C4-2B (cell line): ENCODE measurements at regions not wholly inside any gene's neighbourhood (a gene's known extent, or its start where the extent isn't known, plus 50 kb on each side); places are given as distances from the start of the nearest gene placed in this dataset.

Experiments used
- ZFX ChIP-seq: fragments of 450-650 bp; IDR thresholded peaks from 2 replicates; pipeline ENCODE4 v1.6.1; 2017
- TF ChIP-seq, protein P1 (sequence below): fragments of 450-650 bp; conservative IDR thresholded peaks from 2 replicates; pipeline ENCODE4 v1.5.1; 2017; ENCODE audit warnings: mild to moderate bottlenecking

GRCh38 chr1:208467151-208467780, 223.1 kb upstream of the PLXNA2 start:
- TF ChIP-seq, protein P1, sequence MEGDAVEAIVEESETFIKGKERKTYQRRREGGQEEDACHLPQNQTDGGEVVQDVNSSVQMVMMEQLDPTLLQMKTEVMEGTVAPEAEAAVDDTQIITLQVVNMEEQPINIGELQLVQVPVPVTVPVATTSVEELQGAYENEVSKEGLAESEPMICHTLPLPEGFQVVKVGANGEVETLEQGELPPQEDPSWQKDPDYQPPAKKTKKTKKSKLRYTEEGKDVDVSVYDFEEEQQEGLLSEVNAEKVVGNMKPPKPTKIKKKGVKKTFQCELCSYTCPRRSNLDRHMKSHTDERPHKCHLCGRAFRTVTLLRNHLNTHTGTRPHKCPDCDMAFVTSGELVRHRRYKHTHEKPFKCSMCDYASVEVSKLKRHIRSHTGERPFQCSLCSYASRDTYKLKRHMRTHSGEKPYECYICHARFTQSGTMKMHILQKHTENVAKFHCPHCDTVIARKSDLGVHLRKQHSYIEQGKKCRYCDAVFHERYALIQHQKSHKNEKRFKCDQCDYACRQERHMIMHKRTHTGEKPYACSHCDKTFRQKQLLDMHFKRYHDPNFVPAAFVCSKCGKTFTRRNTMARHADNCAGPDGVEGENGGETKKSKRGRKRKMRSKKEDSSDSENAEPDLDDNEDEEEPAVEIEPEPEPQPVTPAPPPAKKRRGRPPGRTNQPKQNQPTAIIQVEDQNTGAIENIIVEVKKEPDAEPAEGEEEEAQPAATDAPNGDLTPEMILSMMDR: no peak
- no peak for TF ChIP-seq ZFX
